ENCODE measurements at regions not wholly inside any gene's neighbourhood (a gene's known extent, or its start where the extent isn't known, plus 50 kb on each side); places are given as distances from the start of the nearest gene placed in this dataset.

GRCh38 chr1:187641015-187641414 lies 812.3 kb downstream of the PLA2G4A start:
- TF ChIP-seq EGR1 (IDR thresholded peaks at IDR 0.05) (no peak), NFIC (IDR thresholded peaks at IDR 0.05) (no peak), TEAD4 (IDR thresholded peaks at IDR 0.05) (no peak), FOXM1 (IDR thresholded peaks at IDR 0.05; ENCODE audit: borderline replicate concordance, low read depth) (no peak), REST (IDR thresholded peaks at IDR 0.05; ENCODE audit: low read depth) (no peak), USF1 (IDR thresholded peaks at IDR 0.05) (no peak), YY1 (IDR thresholded peaks at IDR 0.05; ENCODE audit: low read depth) (no peak), RAD21 (IDR thresholded peaks at IDR 0.05; ENCODE audit: low read depth) (no peak), EP300 (IDR thresholded peaks at IDR 0.05; ENCODE audit: borderline replicate concordance) (no peak), ZBTB7A (IDR thresholded peaks at IDR 0.05; ENCODE audit: low read depth) (no peak), CREB1 (IDR thresholded peaks at IDR 0.05; ENCODE audit: low read depth) (no peak), TAF1 (IDR thresholded peaks at IDR 0.05; ENCODE audit: low read depth) (no peak)
- TF ChIP-seq, protein P1, sequence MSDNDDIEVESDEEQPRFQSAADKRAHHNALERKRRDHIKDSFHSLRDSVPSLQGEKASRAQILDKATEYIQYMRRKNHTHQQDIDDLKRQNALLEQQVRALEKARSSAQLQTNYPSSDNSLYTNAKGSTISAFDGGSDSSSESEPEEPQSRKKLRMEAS (IDR thresholded peaks at IDR 0.05) = no peak

GRCh38 chr1:187641463-187641862 lies 812.7 kb downstream of the PLA2G4A start:
- TF ChIP-seq RAD21 (IDR thresholded peaks at IDR 0.05; ENCODE audit: low read depth) (no peak), NFIC (IDR thresholded peaks at IDR 0.05) (no peak), CREB1 (IDR thresholded peaks at IDR 0.05; ENCODE audit: low read depth) (no peak), YY1 (IDR thresholded peaks at IDR 0.05; ENCODE audit: low read depth) (no peak), EGR1 (IDR thresholded peaks at IDR 0.05) (no peak), EP300 (IDR thresholded peaks at IDR 0.05; ENCODE audit: borderline replicate concordance) (no peak), REST (IDR thresholded peaks at IDR 0.05; ENCODE audit: low read depth) (no peak), TAF1 (IDR thresholded peaks at IDR 0.05; ENCODE audit: low read depth) (no peak), CEBPB (IDR thresholded peaks at IDR 0.05) (no peak), FOXM1 (IDR thresholded peaks at IDR 0.05; ENCODE audit: borderline replicate concordance, low read depth) (no peak)
- TF ChIP-seq, protein P1 (IDR thresholded peaks at IDR 0.05) = no peak

DNA sequence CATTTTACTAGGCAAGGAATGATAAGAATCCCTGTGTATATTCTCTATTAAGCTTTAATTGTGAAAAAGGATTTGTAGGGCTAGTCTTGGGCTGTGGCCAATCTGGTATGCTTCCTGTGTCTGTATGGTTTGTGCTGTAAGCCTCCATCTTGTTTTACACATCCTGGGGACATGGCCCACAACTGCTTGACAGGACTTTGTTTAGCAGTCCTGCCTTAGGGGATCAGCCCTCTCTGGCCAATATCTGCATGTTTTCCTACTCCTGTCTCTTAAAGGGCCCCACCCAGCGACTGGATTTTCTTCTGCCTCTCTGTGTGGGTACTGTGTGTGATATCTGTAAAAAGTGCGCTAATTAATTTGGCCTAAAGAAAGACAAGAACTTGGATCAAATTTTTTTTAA lies 813.2 kb downstream of the PLA2G4A start:
- TF ChIP-seq CREB1 (IDR thresholded peaks at IDR 0.05; ENCODE audit: low read depth) (no peak), TCF12 (IDR thresholded peaks at IDR 0.05; ENCODE audit: low read depth) (no peak), TAF1 (IDR thresholded peaks at IDR 0.05; ENCODE audit: low read depth) (no peak), FOXM1 (IDR thresholded peaks at IDR 0.05; ENCODE audit: borderline replicate concordance, low read depth) (no peak), CEBPB (IDR thresholded peaks at IDR 0.05) (no peak), REST (IDR thresholded peaks at IDR 0.05; ENCODE audit: low read depth) (no peak), ZBTB7A (IDR thresholded peaks at IDR 0.05; ENCODE audit: low read depth) (no peak), YY1 (IDR thresholded peaks at IDR 0.05; ENCODE audit: low read depth) (no peak), EP300 (IDR thresholded peaks at IDR 0.05; ENCODE audit: borderline replicate concordance) (no peak), USF1 (IDR thresholded peaks at IDR 0.05) (no peak), EGR1 (IDR thresholded peaks at IDR 0.05) (no peak), TEAD4 (IDR thresholded peaks at IDR 0.05) (no peak), NFIC (IDR thresholded peaks at IDR 0.05) (no peak), RAD21 (IDR thresholded peaks at IDR 0.05; ENCODE audit: low read depth) (no peak)
- TF ChIP-seq, protein P1 (IDR thresholded peaks at IDR 0.05) = no peak

GRCh38 chr1:187645651-187646050 lies 816.9 kb downstream of the PLA2G4A start:
- TF ChIP-seq EGR1 (IDR thresholded peaks at IDR 0.05) = no peak
- TF ChIP-seq CREB1 (IDR thresholded peaks at IDR 0.05; ENCODE audit: low read depth) = no peak
- no peak for TF ChIP-seq TAF1 (IDR thresholded peaks at IDR 0.05; ENCODE audit: low read depth)
